ENCODE measurements at regions not wholly inside any gene's neighbourhood (a gene's known extent, or its start where the extent isn't known, plus 50 kb on each side); places are given as distances from the start of the nearest gene placed in this dataset.

- no peak for DNase-seq
These were observed 582.1 kb upstream of the DPP6 start for GRCh38 chr7:153470004-153470671.

DNA sequence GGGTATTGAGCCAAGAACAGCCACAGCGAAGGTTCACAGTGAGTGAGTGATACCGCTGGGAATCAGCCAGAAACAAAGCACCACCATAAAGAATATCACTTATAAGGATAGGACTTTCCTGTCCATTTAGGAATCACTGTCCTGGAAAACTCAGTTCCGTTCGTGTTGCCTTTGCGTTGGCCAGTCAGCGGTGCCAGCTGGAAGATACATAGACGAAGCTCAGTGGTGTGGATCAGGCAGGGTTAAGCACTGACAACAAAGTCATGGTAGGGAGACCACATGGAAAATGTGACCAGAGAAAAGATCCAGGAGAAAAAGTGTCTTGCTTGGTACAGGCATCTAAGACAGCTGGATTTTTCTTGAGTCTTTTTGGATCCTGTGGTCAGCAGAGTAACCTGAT is 579.7 kb upstream of the DPP6 start:
- no peak for DNase-seq

- no peak for DNase-seq
These were observed 579.0 kb upstream of the DPP6 start for GRCh38 chr7:153473185-153473584.

- DNase-seq, result no peak
These were observed 577.0 kb upstream of the DPP6 start for GRCh38 chr7:153475239-153475638.

GRCh38 chr7:153476166-153476565 is 576.0 kb upstream of the DPP6 start:
- no peak for DNase-seq

DNA sequence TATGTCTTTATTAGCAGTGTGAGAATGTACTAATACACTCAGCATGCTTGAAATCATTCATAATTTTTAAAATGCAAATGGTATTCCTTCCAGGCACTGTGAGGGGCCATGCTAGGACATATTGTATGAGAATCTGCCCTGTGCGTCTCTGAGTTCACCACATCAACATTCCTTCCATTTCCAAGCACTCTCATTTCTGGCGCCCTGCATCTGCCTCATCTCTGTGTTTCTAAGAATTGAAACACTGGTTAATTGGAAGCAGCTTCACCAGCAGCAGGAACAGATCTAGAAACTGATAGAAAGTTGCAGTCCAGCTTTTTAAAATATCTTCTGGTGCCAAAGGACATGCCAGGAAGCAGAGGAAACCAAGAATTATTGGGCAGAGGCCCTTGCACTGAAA is 555.9 kb upstream of the DPP6 start:
- DNase-seq, result no peak

DNA sequence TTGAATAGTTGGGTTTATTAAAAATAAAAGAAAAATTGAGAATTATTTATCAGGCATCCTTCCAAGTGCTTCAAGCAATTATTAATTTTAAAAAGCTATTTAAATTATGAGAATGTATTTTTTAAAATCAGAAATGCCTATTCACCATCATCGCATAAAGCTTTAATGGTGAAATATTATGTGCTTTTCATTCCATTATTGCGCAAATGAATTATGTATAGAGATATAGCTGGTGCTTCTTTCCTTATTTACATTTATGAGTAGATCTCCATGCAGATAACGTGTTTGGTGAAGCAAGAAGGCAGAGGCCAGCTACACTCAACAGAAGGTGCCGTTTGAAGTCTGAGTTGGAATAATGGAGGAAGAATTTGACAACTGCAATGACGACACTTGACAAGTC is 549.1 kb upstream of the DPP6 start:
- no peak for DNase-seq

GRCh38 chr7:153504288-153505075 is 547.7 kb upstream of the DPP6 start:
- no peak for DNase-seq

- DNase-seq, result no peak
These were observed 544.3 kb upstream of the DPP6 start for GRCh38 chr7:153507885-153508284.

- no peak for DNase-seq
These were observed 542.4 kb upstream of the DPP6 start for GRCh38 chr7:153509768-153510167.

DNA sequence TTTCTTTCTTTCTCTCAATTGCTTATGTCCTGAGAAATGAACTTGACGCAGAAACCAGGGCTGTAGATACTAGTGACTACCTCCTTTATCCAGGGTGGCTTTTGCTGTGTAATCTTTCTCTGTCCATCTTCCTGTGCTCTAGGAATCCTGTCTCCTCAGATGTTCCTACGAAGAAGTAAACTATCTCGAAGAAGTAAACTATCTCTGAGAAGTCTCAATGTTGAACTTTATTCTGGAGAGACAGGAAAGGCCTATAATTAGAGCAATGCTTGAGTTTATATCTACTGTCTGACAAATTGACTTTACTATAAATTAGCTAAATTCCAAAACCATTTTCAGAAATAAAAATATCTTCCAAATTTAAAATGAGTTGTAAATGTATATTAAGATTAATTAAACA is 541.5 kb upstream of the DPP6 start:
- no peak for DNase-seq

- DNase-seq, result no peak
These were observed 538.2 kb upstream of the DPP6 start for GRCh38 chr7:153514032-153514431.

DNA sequence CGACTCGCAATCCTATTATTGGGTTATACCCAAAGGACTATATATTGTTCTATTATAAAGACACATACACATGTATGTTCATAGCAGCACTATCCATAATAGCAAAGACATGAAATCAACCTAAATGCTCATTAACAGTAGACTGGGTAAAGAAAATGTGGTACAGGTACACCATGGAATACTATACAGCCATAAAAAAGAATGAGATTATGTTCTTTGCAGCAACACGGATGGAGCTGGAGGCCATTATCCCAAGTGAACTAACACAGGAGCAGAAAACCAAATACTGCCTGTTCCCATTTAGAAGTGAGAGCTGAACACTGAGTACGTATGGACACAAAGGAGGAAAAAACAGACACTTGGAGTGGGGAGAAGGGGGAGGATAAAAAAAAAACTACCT is 536.8 kb upstream of the DPP6 start:
- no peak for DNase-seq

- no peak for DNase-seq
These were observed 533.8 kb upstream of the DPP6 start for GRCh38 chr7:153518201-153518984.

DNA sequence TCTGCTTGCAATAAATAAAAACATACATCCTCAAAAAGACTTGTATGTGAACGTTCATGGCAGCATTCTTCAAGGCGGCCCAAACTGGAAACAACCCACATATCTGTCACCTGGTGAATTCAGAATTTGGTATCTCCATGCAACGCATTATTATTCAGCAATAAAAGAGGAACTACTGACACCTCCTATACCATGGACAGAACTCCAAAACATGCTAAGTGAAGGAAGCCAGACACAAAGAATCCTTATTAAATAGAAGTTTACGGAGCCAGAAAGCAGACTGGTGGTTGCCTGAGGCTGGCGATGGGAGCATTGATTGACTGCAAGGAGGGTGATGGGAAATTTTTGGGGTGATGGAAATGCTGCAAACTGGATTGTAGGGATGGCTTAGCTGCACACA is 530.8 kb upstream of the DPP6 start:
- no peak for DNase-seq

DNA sequence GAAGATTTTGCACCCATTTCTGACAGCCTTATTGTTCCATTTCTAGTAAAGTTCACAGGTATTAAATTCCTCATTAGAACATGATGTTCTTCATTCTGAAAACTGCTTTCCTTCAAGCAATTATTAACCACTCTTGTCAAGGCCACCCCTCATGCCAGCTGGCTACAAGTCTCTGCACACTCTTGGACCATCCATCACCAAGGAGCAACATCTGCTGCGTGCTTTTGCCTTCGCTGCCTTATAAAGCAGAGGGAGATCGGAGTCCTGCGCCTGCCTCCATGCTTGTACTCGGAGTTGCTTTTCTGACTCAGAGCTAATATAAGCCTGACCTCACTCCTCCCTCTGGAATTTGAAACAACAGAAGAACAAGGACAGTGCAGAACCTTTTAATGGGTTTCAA is 529.9 kb upstream of the DPP6 start:
- no peak for DNase-seq

DNA sequence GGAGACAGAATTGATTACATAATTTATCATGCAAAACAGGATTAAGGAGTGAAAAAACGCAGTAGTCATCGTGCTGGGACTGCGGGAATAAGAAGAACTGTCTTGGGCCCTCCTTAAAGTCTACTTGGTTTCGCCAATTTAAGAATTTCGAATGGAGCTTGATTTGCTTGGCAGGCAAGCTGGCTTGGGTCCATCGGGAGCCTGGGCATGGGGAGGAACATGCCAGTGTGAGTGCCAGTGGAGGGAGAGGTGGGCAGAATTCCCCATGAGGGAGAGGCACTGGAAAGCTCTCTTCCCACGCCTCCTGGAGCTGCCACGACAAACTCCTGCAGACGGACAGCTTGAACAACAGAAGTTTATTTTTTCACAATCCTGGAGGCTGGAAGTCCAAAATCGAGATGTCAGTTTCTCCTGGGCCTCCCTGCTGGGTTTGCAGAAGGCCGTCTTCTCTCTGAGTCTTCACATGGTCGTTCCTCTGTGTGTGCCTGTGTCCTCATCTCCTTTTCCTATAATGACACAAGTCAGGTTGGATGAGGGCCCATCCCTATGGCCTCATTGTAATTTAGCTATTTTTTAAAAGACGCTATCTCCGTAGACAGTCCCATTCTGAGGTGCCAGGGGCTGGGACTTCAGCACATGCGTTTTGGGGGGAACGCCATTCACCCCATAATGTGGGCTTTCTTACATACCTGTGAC is 528.7 kb upstream of the DPP6 start:
- no peak for DNase-seq

DNA sequence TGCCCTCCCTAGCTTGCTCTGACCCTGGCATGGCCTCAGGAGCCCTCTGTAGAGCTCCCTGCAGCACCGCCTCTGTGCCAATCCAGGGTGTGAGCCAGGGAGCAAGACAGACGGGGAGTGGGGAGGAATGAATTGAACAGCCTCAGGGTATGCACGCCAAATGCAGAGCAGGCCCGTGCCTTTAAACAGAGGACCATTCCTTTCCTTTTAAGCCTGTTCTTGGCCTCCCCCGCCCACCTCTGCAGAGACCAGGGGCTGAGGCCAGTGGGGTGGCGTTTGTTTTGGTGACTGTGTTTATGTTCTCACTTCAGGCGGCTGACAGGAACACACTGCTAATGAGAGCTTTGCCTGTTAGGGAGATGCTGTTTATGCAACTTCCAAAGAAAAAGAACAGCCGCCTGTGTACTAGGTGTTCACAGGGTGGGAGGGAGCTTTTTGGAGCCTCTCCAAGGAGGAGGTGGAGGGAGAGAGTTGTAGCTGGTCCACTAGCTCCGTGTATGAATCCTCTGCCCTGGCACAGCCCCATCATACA is 528.1 kb upstream of the DPP6 start:
- no peak for DNase-seq

- no peak for DNase-seq
These were observed 523.1 kb upstream of the DPP6 start for GRCh38 chr7:153529100-153529499.

GRCh38 chr7:153529651-153530165 is 522.5 kb upstream of the DPP6 start:
- no peak for DNase-seq

GRCh38 chr7:153530441-153530840 is 521.8 kb upstream of the DPP6 start:
- no peak for DNase-seq

GRCh38 chr7:153532326-153532725 is 519.9 kb upstream of the DPP6 start:
- DNase-seq, result no peak

GRCh38 chr7:153537271-153537670 is 514.9 kb upstream of the DPP6 start:
- no peak for DNase-seq

Measured in fibroblast of skin of right quadriceps (primary cell).